GM19452 (cell line): ENCODE measurements at regions not wholly inside any gene's neighbourhood (a gene's known extent, or its start where the extent isn't known, plus 50 kb on each side); places are given as distances from the start of the nearest gene placed in this dataset.

Experiments
- ATAC-seq: cut with Tn5 transposase; IDR thresholded peaks from one replicate; pipeline ENCODE4 v1.9.1; 2021; ENCODE audit not compliant: unreplicated experiment

GRCh38 chr11:103623933-103624332, 412.5 kb upstream of the DDI1 start:
- no peak for ATAC-seq

DNA sequence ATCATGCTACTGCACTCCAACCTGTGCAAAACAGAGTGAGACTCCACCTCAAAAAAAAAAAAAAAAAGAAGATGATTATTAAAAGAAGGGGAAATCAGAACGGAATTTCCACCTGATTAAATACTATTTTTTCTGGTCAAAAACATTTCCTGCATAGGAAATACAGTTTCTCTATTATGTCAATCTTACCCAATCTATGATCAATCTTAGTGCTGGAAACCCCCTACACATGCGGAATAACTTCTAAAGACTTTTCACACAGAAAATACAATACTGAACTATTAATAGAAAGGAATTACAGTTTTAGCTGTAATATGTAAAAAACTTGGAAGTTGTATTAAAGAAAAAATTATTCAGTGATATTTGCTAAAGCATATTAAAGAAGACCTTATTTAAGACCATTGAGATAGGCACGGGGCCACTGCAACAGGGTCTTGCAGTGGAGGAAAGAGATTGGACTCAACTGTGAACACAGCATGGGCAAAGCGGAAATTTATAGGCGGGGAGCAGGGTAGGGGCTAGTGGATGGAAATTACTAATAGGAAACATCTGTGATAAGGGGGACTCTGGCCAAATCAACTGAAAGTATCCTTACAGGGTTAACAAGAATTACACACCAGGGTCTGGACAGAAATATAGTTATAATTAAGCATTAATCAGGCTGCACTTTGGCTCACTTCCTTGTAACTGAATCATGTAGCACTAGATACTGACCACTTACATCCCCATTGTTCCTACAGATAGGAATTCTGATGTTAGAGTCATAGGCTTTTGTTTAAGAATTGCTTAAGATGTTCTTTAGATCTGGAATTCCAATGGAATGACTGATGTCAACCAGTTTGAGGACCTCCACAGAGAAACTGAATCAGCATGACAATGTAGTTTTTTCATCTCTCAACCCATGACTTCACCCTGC, 411.5 kb upstream of the DDI1 start:
- no peak for ATAC-seq

GRCh38 chr11:103625624-103625965, 410.8 kb upstream of the DDI1 start:
- no peak for ATAC-seq

GRCh38 chr11:103628121-103628520, 408.3 kb upstream of the DDI1 start:
- ATAC-seq: no peak

DNA sequence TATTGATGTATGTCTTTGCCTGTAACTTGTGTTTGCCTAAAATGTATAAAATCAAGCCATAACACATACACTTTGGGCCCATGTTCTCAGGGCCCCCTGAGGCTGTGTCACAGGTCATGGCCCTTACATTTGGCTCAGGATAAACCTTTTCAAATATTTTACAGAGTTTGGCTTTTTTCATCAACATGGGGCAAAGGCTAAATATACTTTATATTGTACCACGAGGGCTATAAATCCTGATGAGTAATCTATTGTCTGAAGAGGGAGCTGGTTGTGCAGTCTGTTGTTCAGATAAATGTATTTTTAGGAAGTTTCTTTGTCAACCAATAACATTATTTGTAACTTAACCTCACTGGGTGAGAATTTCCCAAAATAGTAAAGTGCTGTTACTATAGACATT, 404.6 kb upstream of the DDI1 start:
- no peak for ATAC-seq

DNA sequence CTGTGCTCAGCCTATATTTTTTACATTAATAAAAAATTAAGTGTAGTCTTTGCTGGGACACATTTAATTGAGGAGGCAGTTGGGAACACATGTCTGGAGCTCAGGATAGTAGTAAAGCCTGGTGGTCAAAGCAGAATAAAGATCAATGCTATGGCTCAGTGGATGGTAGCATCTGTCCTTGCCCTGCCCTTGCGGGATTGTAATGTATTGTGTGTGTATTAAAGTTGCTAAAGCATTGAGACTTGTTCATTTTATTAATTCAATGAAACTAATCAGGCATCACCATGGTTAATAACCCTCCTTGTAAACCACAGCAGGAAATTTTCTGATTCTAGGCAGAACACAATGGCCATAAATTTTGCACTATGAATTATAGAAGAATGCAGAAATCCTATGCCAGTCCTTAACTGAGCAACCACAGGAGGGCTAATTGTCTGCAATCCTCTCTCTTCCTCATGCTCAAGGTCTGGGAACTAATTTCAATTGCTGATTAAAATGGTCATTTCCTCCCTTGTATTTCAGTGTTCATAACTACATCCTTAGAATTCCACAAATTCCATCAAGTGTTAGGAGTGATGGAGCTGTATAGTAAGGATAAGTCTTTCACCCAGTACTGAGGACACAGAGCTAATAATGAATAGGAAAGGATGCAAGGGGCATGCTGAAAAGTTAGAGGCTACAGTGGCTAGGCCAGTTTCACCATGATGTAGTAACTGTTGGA, 403.2 kb upstream of the DDI1 start:
- ATAC-seq: no peak

- no peak for ATAC-seq
Observed at GRCh38 chr11:103633819-103634590, 402.4 kb upstream of the DDI1 start.

- no peak for ATAC-seq
Observed at GRCh38 chr11:103636232-103636631, 400.2 kb upstream of the DDI1 start.

DNA sequence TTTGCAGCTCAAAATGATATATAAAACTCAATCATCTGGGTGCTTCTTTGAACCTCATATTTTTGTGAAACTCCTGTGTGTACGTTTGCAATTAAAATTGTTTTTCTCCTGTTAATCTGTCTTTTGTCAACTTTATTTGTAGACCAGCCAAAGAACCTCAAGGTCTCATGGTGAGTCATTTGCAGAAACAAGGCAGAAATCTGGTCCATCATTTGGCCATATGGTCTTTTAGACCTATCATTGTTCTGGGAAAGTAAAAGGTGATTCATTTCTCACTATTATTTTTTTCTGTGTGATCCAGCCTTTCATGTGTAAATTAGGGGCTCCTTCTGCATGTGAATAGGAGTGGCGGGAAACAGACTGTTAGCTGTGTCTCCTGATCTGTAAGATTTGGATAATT, 399.1 kb upstream of the DDI1 start:
- ATAC-seq: no peak

- no peak for ATAC-seq
Observed at GRCh38 chr11:103637831-103638230, 398.6 kb upstream of the DDI1 start.

DNA sequence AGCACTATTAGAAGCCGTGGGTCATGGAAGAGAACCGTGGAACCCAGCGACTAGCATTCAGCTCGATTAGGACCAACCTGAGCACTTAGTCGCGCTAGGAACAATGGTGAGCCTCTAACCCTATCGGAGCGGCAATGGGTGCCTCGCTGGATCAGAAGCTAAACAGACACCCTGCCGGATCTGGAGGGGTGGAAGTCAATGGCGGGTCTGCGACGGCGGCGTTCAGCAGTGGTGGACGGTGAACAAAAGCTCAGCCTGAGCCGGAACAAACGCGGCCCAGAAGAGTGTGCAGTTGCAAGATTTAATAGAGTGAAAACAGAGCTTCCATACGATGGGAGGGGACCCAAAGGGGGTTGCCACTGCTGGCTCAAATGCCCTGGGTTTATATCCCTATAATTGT, 391.8 kb upstream of the DDI1 start:
- no peak for ATAC-seq

GRCh38 chr11:103648054-103648453, 388.4 kb upstream of the DDI1 start:
- no peak for ATAC-seq

DNA sequence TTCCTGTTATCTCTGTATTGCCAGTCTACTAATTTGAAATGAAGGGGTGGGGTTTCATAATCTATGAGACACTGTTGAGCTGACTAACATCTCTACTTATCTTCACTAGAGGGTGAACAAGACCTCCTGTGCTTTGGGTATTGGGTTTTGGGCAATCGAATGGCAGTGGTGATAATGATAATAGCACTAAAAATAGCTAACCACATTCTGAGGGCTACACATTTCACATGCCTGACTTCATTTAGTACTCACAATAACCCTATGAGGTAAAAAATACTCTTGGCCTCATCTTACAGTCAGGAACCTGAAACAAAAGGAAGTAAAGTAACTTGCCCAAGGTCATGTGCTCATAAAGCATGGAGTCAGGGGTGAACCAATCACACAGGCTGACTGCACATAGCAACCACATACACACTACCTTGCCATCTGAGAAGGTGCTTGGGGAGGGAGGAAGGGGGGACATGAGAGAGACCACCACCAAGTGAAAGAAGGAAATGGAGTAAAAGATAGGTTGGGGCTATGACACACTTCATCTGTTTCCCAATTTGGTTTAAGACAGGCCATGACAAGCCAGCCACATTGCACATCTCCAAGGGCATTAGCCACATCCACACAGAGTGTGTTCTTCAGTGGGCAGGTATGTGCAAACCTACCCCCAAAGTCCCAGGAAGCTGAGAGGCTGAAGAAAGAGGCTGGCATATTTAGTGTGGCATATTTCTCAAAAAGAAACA, 387.6 kb upstream of the DDI1 start:
- no peak for ATAC-seq

DNA sequence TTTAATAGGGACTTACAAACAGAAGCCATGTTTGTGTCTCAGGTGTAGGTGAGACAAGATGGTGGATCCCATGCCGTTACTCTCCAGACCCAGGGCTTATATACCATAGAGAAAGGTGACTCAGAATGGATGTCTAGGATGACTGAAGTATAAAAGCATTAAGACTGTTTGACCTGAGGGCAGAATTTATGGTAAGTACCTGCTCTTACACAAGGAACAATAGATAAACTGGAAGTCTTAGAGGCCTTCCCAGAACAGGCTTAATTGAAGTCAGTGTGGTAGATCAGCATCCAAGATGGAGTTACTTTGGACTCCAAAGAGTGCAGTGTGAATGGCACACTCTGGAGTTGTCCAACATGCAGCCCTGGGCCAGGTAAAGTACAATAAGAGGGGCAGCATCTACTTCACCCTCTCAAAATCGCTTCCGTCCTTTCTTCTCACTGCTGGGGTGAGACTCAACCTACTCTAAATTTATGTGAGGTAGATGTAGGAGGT, 387.0 kb upstream of the DDI1 start:
- no peak for ATAC-seq

- ATAC-seq: no peak
Observed at GRCh38 chr11:103650330-103650729, 386.1 kb upstream of the DDI1 start.

- ATAC-seq: no peak
Observed at GRCh38 chr11:103651341-103651998, 385.0 kb upstream of the DDI1 start.

- no peak for ATAC-seq
Observed at GRCh38 chr11:103652013-103652412, 384.4 kb upstream of the DDI1 start.

GRCh38 chr11:103656382-103656781, 380.1 kb upstream of the DDI1 start:
- no peak for ATAC-seq

- no peak for ATAC-seq
Observed at GRCh38 chr11:103659206-103659618, 377.2 kb upstream of the DDI1 start.

DNA sequence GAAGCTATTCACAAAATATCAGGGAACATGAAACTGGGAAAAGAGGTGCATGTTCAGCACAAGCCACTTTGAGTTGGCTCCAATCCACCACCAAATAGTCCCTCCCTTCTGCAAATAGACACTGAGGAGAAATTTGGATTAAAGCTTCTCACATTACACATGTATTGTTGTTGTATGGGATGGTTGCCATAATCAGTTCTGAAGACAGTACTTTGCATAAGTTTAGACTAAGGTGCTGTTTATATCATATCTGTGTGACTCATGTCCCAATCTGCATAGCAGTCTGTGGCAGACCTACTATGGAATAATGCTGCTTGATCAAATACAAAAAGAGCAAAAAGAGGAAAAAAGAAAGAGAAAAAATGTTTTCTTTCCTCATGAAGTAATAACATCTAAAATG, 376.7 kb upstream of the DDI1 start:
- ATAC-seq: no peak
